GM13976 (cell line): ENCODE measurements at regions not wholly inside any gene's neighbourhood (a gene's known extent, or its start where the extent isn't known, plus 50 kb on each side); places are given as distances from the start of the nearest gene placed in this dataset.

Source experiments
- DNase-seq: peaks from one replicate; pipeline ENCODE4 v3.0.0; 2012; ENCODE audit warnings: low spot score
- in situ Hi-C: fragments of 300-500 bp; cut with MboI; formaldehyde crosslinking; loops from one replicate; pipeline ENCODE4 v1.12.0; 2022; ENCODE audit warnings: low sequenced_read_pairs, mixed read lengths, inconsistent platforms; ENCODE audit not compliant: unreplicated experiment
- TF ChIP-seq, protein P1 (sequence below): IDR thresholded peaks from 2 replicates; pipeline ENCODE4 v1.5.1; 2012; ENCODE audit warnings: borderline replicate concordance, mild to moderate bottlenecking; ENCODE audit not compliant: insufficient read depth; ENCODE audit errors: extremely low read depth, missing control alignments, control extremely low read depth

- in situ Hi-C loops: no loop called here
These were observed 346.0 kb downstream of the KCNRG start for GRCh38 chr13:50361282-50361681.

DNA sequence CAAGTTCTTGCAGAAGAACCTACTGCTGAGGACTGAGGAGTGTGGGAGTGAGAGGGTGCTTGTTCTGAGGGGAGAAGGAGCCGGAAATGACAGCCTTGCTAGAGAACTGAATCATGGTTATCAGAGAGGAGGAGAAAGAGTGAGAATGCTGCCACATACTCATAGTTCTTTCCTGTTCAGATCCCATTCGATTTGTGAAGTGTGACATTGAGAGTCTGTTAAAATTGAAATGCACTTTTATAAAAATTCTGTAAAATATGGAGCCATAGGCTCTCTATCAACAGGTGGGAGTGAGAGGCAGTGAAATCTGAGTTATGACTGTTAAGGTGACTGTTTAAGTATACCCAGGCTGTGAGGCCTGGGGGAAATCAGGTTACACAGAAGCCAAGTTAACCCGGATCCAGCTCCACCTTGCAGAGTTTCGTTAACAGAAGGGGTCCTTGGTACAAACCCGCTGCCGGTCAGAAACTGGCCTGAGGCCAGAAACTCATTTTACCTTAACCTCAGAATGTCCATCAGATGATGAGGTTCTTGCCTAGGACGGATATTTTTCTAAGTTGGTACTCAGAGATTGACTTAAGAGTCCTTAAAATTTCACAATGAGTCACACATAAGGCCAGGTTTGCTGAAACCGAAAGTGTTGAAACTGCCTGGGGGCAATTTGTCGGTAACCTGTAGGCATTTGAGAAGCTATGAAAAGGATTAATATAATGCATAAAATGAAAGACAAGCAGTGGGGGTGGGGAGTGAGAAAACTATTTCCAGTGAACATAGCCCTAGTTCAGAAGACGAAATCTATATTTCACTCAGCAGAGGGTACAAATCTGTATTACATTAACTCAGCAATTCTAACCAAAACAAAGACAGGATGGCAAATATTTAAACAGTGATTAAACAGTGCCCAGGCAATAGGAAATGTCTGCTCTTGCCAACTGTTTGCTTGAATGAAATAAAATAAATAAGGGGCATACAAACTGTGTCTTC, 350.5 kb downstream of the KCNRG start:
- TF ChIP-seq, protein P1, sequence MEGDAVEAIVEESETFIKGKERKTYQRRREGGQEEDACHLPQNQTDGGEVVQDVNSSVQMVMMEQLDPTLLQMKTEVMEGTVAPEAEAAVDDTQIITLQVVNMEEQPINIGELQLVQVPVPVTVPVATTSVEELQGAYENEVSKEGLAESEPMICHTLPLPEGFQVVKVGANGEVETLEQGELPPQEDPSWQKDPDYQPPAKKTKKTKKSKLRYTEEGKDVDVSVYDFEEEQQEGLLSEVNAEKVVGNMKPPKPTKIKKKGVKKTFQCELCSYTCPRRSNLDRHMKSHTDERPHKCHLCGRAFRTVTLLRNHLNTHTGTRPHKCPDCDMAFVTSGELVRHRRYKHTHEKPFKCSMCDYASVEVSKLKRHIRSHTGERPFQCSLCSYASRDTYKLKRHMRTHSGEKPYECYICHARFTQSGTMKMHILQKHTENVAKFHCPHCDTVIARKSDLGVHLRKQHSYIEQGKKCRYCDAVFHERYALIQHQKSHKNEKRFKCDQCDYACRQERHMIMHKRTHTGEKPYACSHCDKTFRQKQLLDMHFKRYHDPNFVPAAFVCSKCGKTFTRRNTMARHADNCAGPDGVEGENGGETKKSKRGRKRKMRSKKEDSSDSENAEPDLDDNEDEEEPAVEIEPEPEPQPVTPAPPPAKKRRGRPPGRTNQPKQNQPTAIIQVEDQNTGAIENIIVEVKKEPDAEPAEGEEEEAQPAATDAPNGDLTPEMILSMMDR: no peak
- in situ Hi-C loops: no loop called here
- no peak for DNase-seq

More at GRCh38 chr13:50361282-50361681, 346.0 kb downstream of the KCNRG start:
- no peak for DNase-seq
- TF ChIP-seq, protein P1: no peak

- peak; percentile 30 for DNase-seq
- in situ Hi-C loops: no loop called here
- TF ChIP-seq, protein P1: no peak
These were observed 351.4 kb downstream of the KCNRG start for GRCh38 chr13:50366488-50367174.

GRCh38 chr13:50369646-50370045, 354.4 kb downstream of the KCNRG start:
- TF ChIP-seq, protein P1: no peak
- in situ Hi-C loops: no loop called here
- no peak for DNase-seq

GRCh38 chr13:50370303-50370950, 355.2 kb downstream of the KCNRG start:
- TF ChIP-seq, protein P1: no peak
- DNase-seq: no peak
- in situ Hi-C loops: no loop called here

- TF ChIP-seq, protein P1: no peak
- DNase-seq: no peak
- in situ Hi-C loops: no loop called here
These were observed 359.3 kb downstream of the KCNRG start for GRCh38 chr13:50374517-50374916.
